ENCODE measurements at regions not wholly inside any gene's neighbourhood (a gene's known extent, or its start where the extent isn't known, plus 50 kb on each side); places are given as distances from the start of the nearest gene placed in this dataset.

GRCh38 chr1:223034270-223034798, 108.7 kb downstream of the TLR5 start:
- CTCF ChIA-PET: interaction anchor here (0.6 to 1.1 kb wide), 3 partner anchors 17 to 297 kb away, joined by 3 to 4 read pairs (median 3); partner anchors contain the start of gene FAM177B
- POLR2A ChIA-PET: interaction anchor here (0.9 to 1.9 kb wide), 2 partner anchors 10 to 217 kb away, joined by 3 to 8 read pairs; no protein-coding TSS in a partner anchor
- H3K4me1 Mint-ChIP-seq (ENCODE audit: insufficient read depth, unreplicated experiment): peaks cover 27% of the 10 kb centered on the region
- TF ChIP-seq, protein P1, sequence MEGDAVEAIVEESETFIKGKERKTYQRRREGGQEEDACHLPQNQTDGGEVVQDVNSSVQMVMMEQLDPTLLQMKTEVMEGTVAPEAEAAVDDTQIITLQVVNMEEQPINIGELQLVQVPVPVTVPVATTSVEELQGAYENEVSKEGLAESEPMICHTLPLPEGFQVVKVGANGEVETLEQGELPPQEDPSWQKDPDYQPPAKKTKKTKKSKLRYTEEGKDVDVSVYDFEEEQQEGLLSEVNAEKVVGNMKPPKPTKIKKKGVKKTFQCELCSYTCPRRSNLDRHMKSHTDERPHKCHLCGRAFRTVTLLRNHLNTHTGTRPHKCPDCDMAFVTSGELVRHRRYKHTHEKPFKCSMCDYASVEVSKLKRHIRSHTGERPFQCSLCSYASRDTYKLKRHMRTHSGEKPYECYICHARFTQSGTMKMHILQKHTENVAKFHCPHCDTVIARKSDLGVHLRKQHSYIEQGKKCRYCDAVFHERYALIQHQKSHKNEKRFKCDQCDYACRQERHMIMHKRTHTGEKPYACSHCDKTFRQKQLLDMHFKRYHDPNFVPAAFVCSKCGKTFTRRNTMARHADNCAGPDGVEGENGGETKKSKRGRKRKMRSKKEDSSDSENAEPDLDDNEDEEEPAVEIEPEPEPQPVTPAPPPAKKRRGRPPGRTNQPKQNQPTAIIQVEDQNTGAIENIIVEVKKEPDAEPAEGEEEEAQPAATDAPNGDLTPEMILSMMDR (IDR thresholded peaks at IDR 0.05; ENCODE audit: unreplicated experiment): no peak
- H3K36me3 Mint-ChIP-seq (ENCODE audit: insufficient read depth, unreplicated experiment): no peaks in the 10 kb centered on the region
- intact Hi-C loops (cut with micrococcal nuclease): no loop called here
- H3K27me3 Mint-ChIP-seq (ENCODE audit: insufficient read depth, unreplicated experiment): peaks cover 4% of the 10 kb centered on the region
- no peak for DNase-seq (ENCODE audit: unreplicated experiment)
- no peak overlapping the region for H3K27ac Mint-ChIP-seq (ENCODE audit: low read depth, unreplicated experiment)
- BruUV-seq (replicated peaks): no TSS peak
- H3K9me3 Mint-ChIP-seq (ENCODE audit: unreplicated experiment): no peaks in the 10 kb centered on the region
- H3K4me3 Mint-ChIP-seq (ENCODE audit: unreplicated experiment): no peak overlapping the region

DNA sequence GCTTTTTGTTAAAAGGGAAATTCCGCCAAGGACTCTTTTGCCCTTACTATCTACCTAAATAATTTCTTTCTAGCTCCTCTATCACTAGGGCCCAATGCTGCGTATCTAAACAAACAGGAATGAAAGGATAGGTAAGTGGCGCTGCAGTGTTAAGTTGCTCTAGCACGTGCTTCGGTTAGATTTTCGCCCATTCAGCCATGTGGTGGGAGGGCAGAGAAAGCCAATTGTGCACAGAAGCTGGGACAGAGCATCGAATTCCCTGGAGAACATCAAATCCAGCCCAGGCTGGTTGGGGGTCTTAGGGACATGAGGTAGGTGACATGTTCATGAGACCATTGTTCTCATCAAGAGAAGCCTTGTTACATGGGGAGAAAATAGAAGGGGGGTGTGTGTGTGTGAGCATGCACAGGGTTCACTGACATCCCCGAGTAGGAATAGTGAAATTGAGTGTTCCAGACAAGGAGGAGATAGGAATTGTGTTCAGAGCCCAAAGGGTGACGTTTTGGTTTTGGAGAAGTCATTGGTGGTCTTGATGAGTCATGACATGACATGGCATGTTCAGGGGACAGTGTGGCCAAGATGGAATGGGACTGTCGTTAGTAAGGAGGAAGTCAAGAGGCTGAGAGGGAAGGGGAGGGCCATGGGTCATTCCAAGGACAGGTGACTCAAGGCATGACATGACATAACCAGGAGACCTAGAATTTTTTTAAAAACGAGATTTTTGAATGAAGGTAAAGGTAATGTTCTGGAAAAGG, 107.1 kb downstream of the TLR5 start:
- Mint-ChIP-seq H3K4me1 (ENCODE audit: insufficient read depth, unreplicated experiment) (peaks cover 27% of the 10 kb centered on the region), H3K9me3 (ENCODE audit: unreplicated experiment) (no peaks in the 10 kb centered on the region), H3K4me3 (ENCODE audit: unreplicated experiment) (no peak overlapping the region), H3K27me3 (ENCODE audit: insufficient read depth, unreplicated experiment) (peaks cover 19% of the 10 kb centered on the region), H3K36me3 (ENCODE audit: insufficient read depth, unreplicated experiment) (no peaks in the 10 kb centered on the region), H3K27ac (ENCODE audit: low read depth, unreplicated experiment) (no peak overlapping the region)
- DNase-seq (ENCODE audit: unreplicated experiment): no peak
- intact Hi-C loops (cut with micrococcal nuclease): no loop called here
- ChIA-PET CTCF (interaction anchor here (1.1 kb wide), 1 partner anchor 27 kb away, joined by 3 read pairs; no protein-coding TSS in a partner anchor), POLR2A (interaction anchor here (1.0 kb wide), 1 partner anchor 8 kb away, joined by 3 read pairs; no protein-coding TSS in a partner anchor)
- BruUV-seq (replicated peaks): no TSS peak
- TF ChIP-seq, protein P1 (IDR thresholded peaks at IDR 0.05; ENCODE audit: unreplicated experiment): no peak

DNA sequence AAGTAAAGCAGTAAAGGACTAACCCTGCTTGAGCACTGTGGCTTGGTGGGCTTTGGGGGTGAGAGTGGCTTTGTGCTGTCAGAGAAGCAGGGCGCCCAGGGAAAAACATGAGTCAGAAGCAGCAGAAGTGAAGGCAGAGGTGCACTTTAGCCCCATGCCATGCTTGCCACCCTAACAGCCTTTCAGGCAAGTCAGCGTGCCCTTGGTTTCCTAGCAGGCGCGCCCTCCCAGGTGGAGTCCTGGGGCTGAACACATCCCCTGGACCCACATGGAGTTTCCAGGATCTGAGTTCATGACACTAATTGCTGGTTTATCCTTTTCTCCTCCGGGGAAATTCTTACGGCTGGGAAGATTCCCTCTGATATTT, 106.6 kb downstream of the TLR5 start:
- peaks cover 23% of the 10 kb centered on the region for H3K4me1 Mint-ChIP-seq (ENCODE audit: insufficient read depth, unreplicated experiment)
- H3K9me3 Mint-ChIP-seq (ENCODE audit: unreplicated experiment): no peaks in the 10 kb centered on the region
- ChIA-PET CTCF (no interaction called here), POLR2A (no interaction called here)
- intact Hi-C loops (cut with micrococcal nuclease): no loop called here
- TF ChIP-seq, protein P1 (IDR thresholded peaks at IDR 0.05; ENCODE audit: unreplicated experiment): no peak
- DNase-seq (ENCODE audit: unreplicated experiment): no peak
- no peaks in the 10 kb centered on the region for H3K36me3 Mint-ChIP-seq (ENCODE audit: insufficient read depth, unreplicated experiment)
- H3K4me3 Mint-ChIP-seq (ENCODE audit: unreplicated experiment): no peak overlapping the region
- BruUV-seq (replicated peaks): no TSS peak
- H3K27me3 Mint-ChIP-seq (ENCODE audit: insufficient read depth, unreplicated experiment): peaks cover 21% of the 10 kb centered on the region
- no peak overlapping the region for H3K27ac Mint-ChIP-seq (ENCODE audit: low read depth, unreplicated experiment)

GRCh38 chr1:223037845-223038244, 105.2 kb downstream of the TLR5 start:
- ChIA-PET CTCF (interaction anchor here (0.8 kb wide), 1 partner anchor 301 kb away, joined by 3 read pairs; the partner anchor contains the start of gene FAM177B), POLR2A (interaction anchor here (1.8 kb wide), 1 partner anchor 27 kb away, joined by 3 read pairs; no protein-coding TSS in a partner anchor)
- intact Hi-C loops (cut with micrococcal nuclease): no loop called here
- no peak overlapping the region for H3K27ac Mint-ChIP-seq (ENCODE audit: low read depth, unreplicated experiment)
- no peak for DNase-seq (ENCODE audit: unreplicated experiment)
- H3K36me3 Mint-ChIP-seq (ENCODE audit: insufficient read depth, unreplicated experiment): no peaks in the 10 kb centered on the region
- TF ChIP-seq, protein P1 (IDR thresholded peaks at IDR 0.05; ENCODE audit: unreplicated experiment): no peak
- no peaks in the 10 kb centered on the region for H3K9me3 Mint-ChIP-seq (ENCODE audit: unreplicated experiment)
- no peak overlapping the region for H3K4me3 Mint-ChIP-seq (ENCODE audit: unreplicated experiment)
- peaks cover 13% of the 10 kb centered on the region for H3K4me1 Mint-ChIP-seq (ENCODE audit: insufficient read depth, unreplicated experiment)
- peaks cover 21% of the 10 kb centered on the region for H3K27me3 Mint-ChIP-seq (ENCODE audit: insufficient read depth, unreplicated experiment)
- no TSS peak for BruUV-seq (replicated peaks)

Measured in MCF 10A (cell line).